ENCODE measurements at regions not wholly inside any gene's neighbourhood (a gene's known extent, or its start where the extent isn't known, plus 50 kb on each side); places are given as distances from the start of the nearest gene placed in this dataset.
"Not testable (repeated sequence)": the region's sequence is repeated elsewhere in the genome, so short reads cannot be mapped to it uniquely, and the experiment has no call there.

DNA sequence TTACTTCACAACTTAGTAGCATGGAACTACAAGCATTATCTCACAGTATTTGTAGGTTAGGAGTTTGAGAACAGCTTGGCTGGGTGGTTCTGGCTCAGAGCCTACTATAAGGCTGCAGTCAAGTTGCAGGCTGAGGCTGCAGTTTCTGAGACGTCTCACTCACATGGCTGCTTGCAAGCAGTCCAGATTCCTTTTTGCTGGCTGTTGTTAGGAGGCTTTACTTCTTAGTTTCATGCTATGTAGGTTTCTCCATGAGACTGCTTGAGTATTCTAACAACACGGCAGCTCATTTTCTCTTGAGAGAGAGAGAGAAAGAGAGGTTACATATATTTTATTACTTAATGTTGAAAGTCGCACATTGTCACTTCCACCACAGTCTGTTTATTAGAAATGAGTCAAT lies 1073.9 kb downstream of the NXPH1 start:
- no peak for TF ChIP-seq POLR2A (IDR thresholded peaks at IDR 0.05)
- no peak for TF ChIP-seq POLR2AphosphoS5 (IDR thresholded peaks at IDR 0.05)
- TF ChIP-seq, protein P1, sequence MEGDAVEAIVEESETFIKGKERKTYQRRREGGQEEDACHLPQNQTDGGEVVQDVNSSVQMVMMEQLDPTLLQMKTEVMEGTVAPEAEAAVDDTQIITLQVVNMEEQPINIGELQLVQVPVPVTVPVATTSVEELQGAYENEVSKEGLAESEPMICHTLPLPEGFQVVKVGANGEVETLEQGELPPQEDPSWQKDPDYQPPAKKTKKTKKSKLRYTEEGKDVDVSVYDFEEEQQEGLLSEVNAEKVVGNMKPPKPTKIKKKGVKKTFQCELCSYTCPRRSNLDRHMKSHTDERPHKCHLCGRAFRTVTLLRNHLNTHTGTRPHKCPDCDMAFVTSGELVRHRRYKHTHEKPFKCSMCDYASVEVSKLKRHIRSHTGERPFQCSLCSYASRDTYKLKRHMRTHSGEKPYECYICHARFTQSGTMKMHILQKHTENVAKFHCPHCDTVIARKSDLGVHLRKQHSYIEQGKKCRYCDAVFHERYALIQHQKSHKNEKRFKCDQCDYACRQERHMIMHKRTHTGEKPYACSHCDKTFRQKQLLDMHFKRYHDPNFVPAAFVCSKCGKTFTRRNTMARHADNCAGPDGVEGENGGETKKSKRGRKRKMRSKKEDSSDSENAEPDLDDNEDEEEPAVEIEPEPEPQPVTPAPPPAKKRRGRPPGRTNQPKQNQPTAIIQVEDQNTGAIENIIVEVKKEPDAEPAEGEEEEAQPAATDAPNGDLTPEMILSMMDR (IDR thresholded peaks at IDR 0.05), result no peak
- intact Hi-C loops (cut with DNase I; ENCODE audit: low total_unique reads), result loop anchor here (5.0 kb wide), 1 partner anchor 1355 kb away; no protein-coding TSS in a partner anchor

GRCh38 chr7:9516662-9517061 lies 1083.3 kb downstream of the NXPH1 start:
- Histone ChIP-seq H3K9me3 (no peaks in the 10 kb centered on the region), H3K4me3 (no peak overlapping the region), H3K36me3 (no peaks in the 10 kb centered on the region), H3K27me3 (no peaks in the 10 kb centered on the region), H3K4me1 (no peaks in the 10 kb centered on the region), H3K27ac (no peak overlapping the region)
- intact Hi-C loops (cut with DNase I; ENCODE audit: low total_unique reads), result no loop called here
- no peak for DNase-seq (ENCODE audit: low spot score in 2 of 2)
- TF ChIP-seq POLR2A (IDR thresholded peaks at IDR 0.05) (no peak), POLR2AphosphoS5 (IDR thresholded peaks at IDR 0.05) (no peak)
- TF ChIP-seq, protein P1 (IDR thresholded peaks at IDR 0.05), result no peak

More for the DNA sequence above, 1073.9 kb downstream of the NXPH1 start:
- no peak overlapping the region for H3K4me3 ChIP-seq
- H3K36me3 ChIP-seq, result no peaks in the 10 kb centered on the region
- H3K27ac ChIP-seq, result no peak overlapping the region
- DNase-seq (ENCODE audit: low spot score in 2 of 2), result no peak
- H3K4me1 ChIP-seq, result no peaks in the 10 kb centered on the region
- no peaks in the 10 kb centered on the region for H3K27me3 ChIP-seq
- H3K9me3 ChIP-seq, result no peaks in the 10 kb centered on the region

GRCh38 chr7:9523579-9523978 lies 1090.2 kb downstream of the NXPH1 start:
- Histone ChIP-seq H3K4me3 (no peak overlapping the region), H3K4me1 (no peaks in the 10 kb centered on the region), H3K27me3 (no peaks in the 10 kb centered on the region), H3K27ac (no peak overlapping the region), H3K36me3 (no peaks in the 10 kb centered on the region), H3K9me3 (no peaks in the 10 kb centered on the region)
- intact Hi-C loops (cut with DNase I; ENCODE audit: low total_unique reads), result no loop called here
- DNase-seq (ENCODE audit: low spot score in 2 of 2), result no peak
- TF ChIP-seq POLR2A (IDR thresholded peaks at IDR 0.05), result no peak
- TF ChIP-seq, protein P1 (IDR thresholded peaks at IDR 0.05), result no peak
- no peak for TF ChIP-seq POLR2AphosphoS5 (IDR thresholded peaks at IDR 0.05)

DNA sequence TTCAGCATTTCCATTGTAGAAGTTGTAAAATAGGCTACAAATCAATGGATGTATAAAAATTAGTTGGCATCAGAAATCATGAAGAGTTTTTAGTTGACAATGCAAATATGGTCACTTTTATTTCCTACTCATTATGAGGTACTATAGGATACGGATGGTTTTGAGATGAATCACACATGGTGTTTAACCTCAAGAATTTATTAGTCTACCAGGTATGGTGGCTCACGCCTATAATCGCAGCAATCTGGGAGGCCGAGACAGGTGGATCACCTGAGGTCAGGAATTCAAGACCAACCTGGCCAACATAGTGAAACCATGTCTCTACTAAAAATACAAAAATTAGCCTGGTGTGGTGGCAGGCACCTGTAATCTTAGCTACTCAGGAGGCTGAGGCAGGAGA lies 1119.0 kb downstream of the NXPH1 start:
- H3K36me3 ChIP-seq; intact Hi-C loops (cut with DNase I; ENCODE audit: low total_unique reads); H3K4me1 ChIP-seq; H3K27me3 ChIP-seq; H3K9me3 ChIP-seq; H3K27ac ChIP-seq; H3K4me3 ChIP-seq; DNase-seq (ENCODE audit: low spot score in 2 of 2): not testable (repeated sequence)

DNA sequence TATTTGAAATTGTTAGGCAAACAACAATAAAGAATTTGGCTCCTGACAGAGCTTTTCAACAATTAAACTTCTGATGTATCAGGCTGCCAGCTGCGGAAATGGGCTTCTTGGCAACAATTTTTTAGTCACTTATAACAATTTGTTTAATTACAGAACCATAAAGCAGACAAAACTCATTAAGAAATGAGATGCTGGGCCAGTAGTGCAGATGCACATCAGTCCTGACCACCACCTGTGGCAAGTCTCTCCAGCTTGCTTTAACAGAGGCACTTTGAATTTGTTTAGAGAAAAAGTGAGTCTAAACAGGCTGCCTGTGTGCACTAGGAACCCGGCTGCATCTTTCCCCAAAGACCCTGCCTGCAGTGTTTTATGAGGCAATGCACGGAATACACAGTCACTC lies 1124.4 kb downstream of the NXPH1 start:
- H3K4me1 ChIP-seq, result no peaks in the 10 kb centered on the region
- H3K36me3 ChIP-seq, result no peaks in the 10 kb centered on the region
- H3K27ac ChIP-seq, result no peak overlapping the region
- no peaks in the 10 kb centered on the region for H3K9me3 ChIP-seq
- H3K27me3 ChIP-seq, result no peaks in the 10 kb centered on the region
- TF ChIP-seq, protein P1 (IDR thresholded peaks at IDR 0.05), result no peak
- TF ChIP-seq POLR2AphosphoS5 (IDR thresholded peaks at IDR 0.05) (no peak), POLR2A (IDR thresholded peaks at IDR 0.05) (no peak)
- intact Hi-C loops (cut with DNase I; ENCODE audit: low total_unique reads), result no loop called here
- no peak for DNase-seq (ENCODE audit: low spot score in 2 of 2)
- no peak overlapping the region for H3K4me3 ChIP-seq

GRCh38 chr7:9575716-9576115 lies 1142.3 kb downstream of the NXPH1 start:
- no peaks in the 10 kb centered on the region for H3K27me3 ChIP-seq
- H3K36me3 ChIP-seq, result no peaks in the 10 kb centered on the region
- TF ChIP-seq POLR2AphosphoS5 (IDR thresholded peaks at IDR 0.05), result no peak
- TF ChIP-seq, protein P1 (IDR thresholded peaks at IDR 0.05), result no peak
- no peak overlapping the region for H3K27ac ChIP-seq
- H3K4me3 ChIP-seq, result no peak overlapping the region
- no peaks in the 10 kb centered on the region for H3K9me3 ChIP-seq
- DNase-seq (ENCODE audit: low spot score in 2 of 2), result no peak
- H3K4me1 ChIP-seq, result no peaks in the 10 kb centered on the region
- intact Hi-C loops (cut with DNase I; ENCODE audit: low total_unique reads), result no loop called here
